Stomach (tissue), 4 donors: ENCODE measurements at regions not wholly inside any gene's neighbourhood (a gene's known extent, or its start where the extent isn't known, plus 50 kb on each side); places are given as distances from the start of the nearest gene placed in this dataset.

Experiments used
- EP300 ChIP-seq: sonication (generic); formaldehyde crosslinking; IDR thresholded peaks from one replicate; pipeline ENCODE4 v1.6.1; 2017; ENCODE audit warnings: antibody characterized with exemption
- POLR2A ChIP-seq, 4 donors: fragments of 450-650 bp; IDR thresholded peaks; one replicate each; pipeline ENCODE4 v1.6.1; 2016; ENCODE audit warnings: antibody characterized with exemption in 4 of 4, control low read depth in 2 of 4, mild to moderate bottlenecking in 1 of 4, moderate library complexity in 1 of 4
- TF ChIP-seq, protein P1 (sequence below), 7 experiments: fragments of 450-650 bp in 4 of 7; fragments of 200-600 bp in 3 of 7; sonication (generic) in 3 of 7; IDR thresholded peaks; one replicate each; pipeline ENCODE4 v1.5.1; 2016 to 2019; ENCODE audit warnings: antibody characterized with exemption in 7 of 7, control low read depth in 2 of 7, mild to moderate bottlenecking in 1 of 7

- TF ChIP-seq, protein P1, sequence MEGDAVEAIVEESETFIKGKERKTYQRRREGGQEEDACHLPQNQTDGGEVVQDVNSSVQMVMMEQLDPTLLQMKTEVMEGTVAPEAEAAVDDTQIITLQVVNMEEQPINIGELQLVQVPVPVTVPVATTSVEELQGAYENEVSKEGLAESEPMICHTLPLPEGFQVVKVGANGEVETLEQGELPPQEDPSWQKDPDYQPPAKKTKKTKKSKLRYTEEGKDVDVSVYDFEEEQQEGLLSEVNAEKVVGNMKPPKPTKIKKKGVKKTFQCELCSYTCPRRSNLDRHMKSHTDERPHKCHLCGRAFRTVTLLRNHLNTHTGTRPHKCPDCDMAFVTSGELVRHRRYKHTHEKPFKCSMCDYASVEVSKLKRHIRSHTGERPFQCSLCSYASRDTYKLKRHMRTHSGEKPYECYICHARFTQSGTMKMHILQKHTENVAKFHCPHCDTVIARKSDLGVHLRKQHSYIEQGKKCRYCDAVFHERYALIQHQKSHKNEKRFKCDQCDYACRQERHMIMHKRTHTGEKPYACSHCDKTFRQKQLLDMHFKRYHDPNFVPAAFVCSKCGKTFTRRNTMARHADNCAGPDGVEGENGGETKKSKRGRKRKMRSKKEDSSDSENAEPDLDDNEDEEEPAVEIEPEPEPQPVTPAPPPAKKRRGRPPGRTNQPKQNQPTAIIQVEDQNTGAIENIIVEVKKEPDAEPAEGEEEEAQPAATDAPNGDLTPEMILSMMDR (IDR thresholded peaks at IDR 0.05) = no peak
- TF ChIP-seq POLR2A (IDR thresholded peaks at IDR 0.05) (no peak), EP300 (no peak)
Measured at GRCh38 chr4:162797108-162797507, 369.6 kb downstream of the NAF1 start.
